Osteocyte (in vitro differentiated cells): ENCODE measurements at regions not wholly inside any gene's neighbourhood (a gene's known extent, or its start where the extent isn't known, plus 50 kb on each side); places are given as distances from the start of the nearest gene placed in this dataset.
"Not testable (repeated sequence)": the region's sequence is repeated elsewhere in the genome, so short reads cannot be mapped to it uniquely, and the experiment has no call there.

Experiments
- DNase-seq: peaks from one replicate; pipeline ENCODE4 v3.0.0; 2021; ENCODE audit warnings: mixed read lengths; ENCODE audit not compliant: unreplicated experiment; ENCODE audit errors: extremely low spot score
- H3K27ac Mint-ChIP-seq: one replicate; pipeline ENCODE4 v1.8.0; 2021; ENCODE audit warnings: mild to moderate bottlenecking, mixed read lengths; ENCODE audit not compliant: unreplicated experiment
- H3K27me3 Mint-ChIP-seq: one replicate; pipeline ENCODE4 v1.8.0; 2021; ENCODE audit warnings: mixed read lengths; ENCODE audit not compliant: unreplicated experiment
- H3K36me3 Mint-ChIP-seq: one replicate; pipeline ENCODE4 v1.8.0; 2021; ENCODE audit warnings: mixed read lengths; ENCODE audit not compliant: unreplicated experiment
- H3K4me1 Mint-ChIP-seq: one replicate; pipeline ENCODE4 v1.8.0; 2021; ENCODE audit warnings: mixed read lengths; ENCODE audit not compliant: unreplicated experiment
- H3K4me3 Mint-ChIP-seq: one replicate; pipeline ENCODE4 v1.8.0; 2021; ENCODE audit warnings: mild to moderate bottlenecking, moderate library complexity, mixed read lengths; ENCODE audit not compliant: unreplicated experiment
- H3K9me3 Mint-ChIP-seq: one replicate; pipeline ENCODE4 v1.8.0; 2021; ENCODE audit warnings: mixed read lengths; ENCODE audit not compliant: unreplicated experiment
- CTCF ChIP-seq: fragments of 200-600 bp; sonication (generic); IDR thresholded peaks from 2 replicates; pipeline ENCODE4 v1.5.0; 2021; ENCODE audit warnings: antibody characterized with exemption, mild to moderate bottlenecking, moderate library complexity

GRCh38 chr1:29682171-29682918, 446.0 kb downstream of the PTPRU start:
- TF ChIP-seq CTCF, result no peak
- peaks cover 5% of the 10 kb centered on the region for H3K4me1 Mint-ChIP-seq

GRCh38 chr1:29681416-29681815, 445.1 kb downstream of the PTPRU start:
- H3K27me3 Mint-ChIP-seq, H3K4me3 Mint-ChIP-seq, H3K4me1 Mint-ChIP-seq, H3K36me3 Mint-ChIP-seq, H3K9me3 Mint-ChIP-seq, H3K27ac Mint-ChIP-seq: not testable (repeated sequence)
- peak; percentile 56 for DNase-seq

More at GRCh38 chr1:29682171-29682918, 446.0 kb downstream of the PTPRU start:
- H3K36me3 Mint-ChIP-seq, result no peaks in the 10 kb centered on the region
- H3K27me3 Mint-ChIP-seq, result no peaks in the 10 kb centered on the region
- H3K27ac Mint-ChIP-seq, result no peak overlapping the region
- H3K4me3 Mint-ChIP-seq, result no peak overlapping the region
- peak; percentile 73 for DNase-seq
- H3K9me3 Mint-ChIP-seq, result no peaks in the 10 kb centered on the region

GRCh38 chr1:29679828-29680558, 443.7 kb downstream of the PTPRU start:
- DNase-seq, result peak; percentile 70
- no peak overlapping the region for H3K27ac Mint-ChIP-seq
- H3K36me3 Mint-ChIP-seq, result no peaks in the 10 kb centered on the region

GRCh38 chr1:29679316-29679715, 443.0 kb downstream of the PTPRU start:
- Mint-ChIP-seq H3K4me3 (no peak overlapping the region), H3K36me3 (no peaks in the 10 kb centered on the region), H3K9me3 (no peaks in the 10 kb centered on the region), H3K4me1 (no peaks in the 10 kb centered on the region), H3K27me3 (no peaks in the 10 kb centered on the region), H3K27ac (no peak overlapping the region)
- TF ChIP-seq CTCF, result no peak
- DNase-seq, result peak; percentile 59

More at GRCh38 chr1:29679828-29680558, 443.7 kb downstream of the PTPRU start:
- Mint-ChIP-seq H3K4me1 (no peaks in the 10 kb centered on the region), H3K9me3 (no peaks in the 10 kb centered on the region), H3K4me3 (no peak overlapping the region), H3K27me3 (no peaks in the 10 kb centered on the region)
- no peak for TF ChIP-seq CTCF

GRCh38 chr1:29677028-29678024, 441.0 kb downstream of the PTPRU start:
- Mint-ChIP-seq H3K9me3 (no peaks in the 10 kb centered on the region), H3K36me3 (no peaks in the 10 kb centered on the region), H3K4me1 (no peaks in the 10 kb centered on the region), H3K4me3 (no peak overlapping the region), H3K27ac (no peak overlapping the region), H3K27me3 (no peaks in the 10 kb centered on the region)
- no peak for TF ChIP-seq CTCF
- DNase-seq, result peak; percentile 66
